Cardiac septum (tissue), 1 donor: ENCODE measurements at regions not wholly inside any gene's neighbourhood (a gene's known extent, or its start where the extent isn't known, plus 50 kb on each side); places are given as distances from the start of the nearest gene placed in this dataset.
"Not testable (repeated sequence)": the region's sequence is repeated elsewhere in the genome, so short reads cannot be mapped to it uniquely, and the experiment has no call there.

Experiments
- DNase-seq: peaks from one replicate; pipeline ENCODE4 v3.0.0-alpha.2; 2020; ENCODE audit warnings: low spot score
- intact Hi-C: fragments of 100-400 bp; cut with DNase I; formaldehyde crosslinking; loops from one replicate; pipeline ENCODE4 v1.14.0; 2022
- donor health status: DM: no; HTN: no; CAD: no.

GRCh38 chr6:164087870-164088269 is 673.4 kb downstream of the QKI start:
- DNase-seq = no peak
- intact Hi-C loops = no loop called here

GRCh38 chr6:164087211-164087610 is 672.7 kb downstream of the QKI start:
- intact Hi-C loops = no loop called here
- no peak for DNase-seq

GRCh38 chr6:164086076-164086887 is 671.8 kb downstream of the QKI start:
- intact Hi-C loops = no loop called here
- DNase-seq = no peak

- DNase-seq = peak; percentile 87
Observed at GRCh38 chr6:164085091-164086075, 670.9 kb downstream of the QKI start.

GRCh38 chr6:164079275-164079600 is 664.7 kb downstream of the QKI start:
- intact Hi-C loops = no loop called here

More at GRCh38 chr6:164085091-164086075, 670.9 kb downstream of the QKI start:
- intact Hi-C loops = no loop called here

GRCh38 chr6:164078532-164079274 is 664.2 kb downstream of the QKI start:
- intact Hi-C loops = no loop called here
- DNase-seq = no peak

More at GRCh38 chr6:164079275-164079600, 664.7 kb downstream of the QKI start:
- no peak for DNase-seq

- DNase-seq, intact Hi-C loops: not testable (repeated sequence)
Observed at GRCh38 chr6:164076818-164077532, 662.5 kb downstream of the QKI start.

- intact Hi-C loops = no loop called here
- DNase-seq = no peak
Observed at GRCh38 chr6:164075981-164076615, 661.6 kb downstream of the QKI start.

GRCh38 chr6:164072240-164072666 is 657.7 kb downstream of the QKI start:
- no peak for DNase-seq
- intact Hi-C loops = no loop called here

- DNase-seq = peak; percentile 88
- intact Hi-C loops = no loop called here
Observed at GRCh38 chr6:164069350-164069990, 655.0 kb downstream of the QKI start.

GRCh38 chr6:164068527-164068926 is 654.0 kb downstream of the QKI start:
- intact Hi-C loops = no loop called here
- no peak for DNase-seq

- intact Hi-C loops = no loop called here
- no peak for DNase-seq
Observed at GRCh38 chr6:164066766-164067165, 652.2 kb downstream of the QKI start.

- DNase-seq = no peak
- intact Hi-C loops = no loop called here
Observed at GRCh38 chr6:164066335-164066734, 651.8 kb downstream of the QKI start.

GRCh38 chr6:164063346-164063745 is 648.8 kb downstream of the QKI start:
- no peak for DNase-seq
- intact Hi-C loops = no loop called here

- DNase-seq = no peak
Observed at GRCh38 chr6:164062872-164063271, 648.4 kb downstream of the QKI start.

GRCh38 chr6:164057876-164058275 is 643.4 kb downstream of the QKI start:
- DNase-seq = no peak
- intact Hi-C loops = no loop called here

More at GRCh38 chr6:164062872-164063271, 648.4 kb downstream of the QKI start:
- intact Hi-C loops = no loop called here

- intact Hi-C loops = no loop called here
- DNase-seq = no peak
Observed at GRCh38 chr6:164051427-164051826, 636.9 kb downstream of the QKI start.

GRCh38 chr6:164049517-164049988 is 635.0 kb downstream of the QKI start:
- intact Hi-C loops = no loop called here
- no peak for DNase-seq
